Fibroblast of lung (primary cell): ENCODE measurements at regions not wholly inside any gene's neighbourhood (a gene's known extent, or its start where the extent isn't known, plus 50 kb on each side); places are given as distances from the start of the nearest gene placed in this dataset.

Experiments used
- DNase-seq, 2 donors: peaks; one replicate each; pipeline versions ENCODE4 v3.0.0 to v3.0.0-alpha.2; 2010; ENCODE audit warnings: low read depth in 2 of 2
- H2AFZ ChIP-seq: 2 replicates; pipeline ENCODE4 v1.5.1; 2012; ENCODE audit warnings: low read length, control low read depth, inconsistent platforms
- H3K27ac ChIP-seq: 2 replicates; pipeline ENCODE4 v1.5.1; 2011; ENCODE audit warnings: low read length, control low read depth; ENCODE audit not compliant: insufficient read depth
- H3K27me3 ChIP-seq: 2 replicates; pipeline ENCODE4 v1.5.1; 2011; ENCODE audit warnings: mild to moderate bottlenecking, low read length; ENCODE audit not compliant: control insufficient read depth, insufficient read depth
- H3K36me3 ChIP-seq: 2 replicates; pipeline ENCODE4 v1.5.1; 2011; ENCODE audit warnings: low read length; ENCODE audit not compliant: control insufficient read depth, insufficient read depth
- H3K4me1 ChIP-seq: 2 replicates; pipeline ENCODE4 v1.5.1; 2011; ENCODE audit warnings: low read length; ENCODE audit not compliant: control insufficient read depth, insufficient read depth; ENCODE audit errors: extremely low read depth
- H3K4me2 ChIP-seq: 2 replicates; pipeline ENCODE4 v1.5.1; 2011; ENCODE audit warnings: low read length, control low read depth; ENCODE audit not compliant: insufficient read depth; ENCODE audit errors: extremely low read depth
- H3K4me3 ChIP-seq, 4 experiments: fragments of 200-600 bp in 1 of 4; sonication (generic) in 1 of 4; replicated peaks in 1 of 4; 2 replicates each; pipeline ENCODE4 v1.5.1; 2011 to 2016; ENCODE audit warnings: low read length in 4 of 4, low read depth in 3 of 4, mild to moderate bottlenecking in 3 of 4, control low read depth in 2 of 4, inconsistent platforms in 1 of 4, mixed read lengths in 1 of 4; ENCODE audit not compliant: insufficient read depth in 1 of 4; ENCODE audit errors: control extremely low read depth in 1 of 4
- H3K79me2 ChIP-seq: 2 replicates; pipeline ENCODE4 v1.5.1; 2012; ENCODE audit warnings: mild to moderate bottlenecking, low read length, inconsistent platforms; ENCODE audit not compliant: control insufficient read depth, insufficient read depth
- H3K9ac ChIP-seq: 2 replicates; pipeline ENCODE4 v1.5.1; 2011; ENCODE audit warnings: mild to moderate bottlenecking, low read length, control low read depth; ENCODE audit not compliant: insufficient read depth
- H3K9me3 ChIP-seq: 2 replicates; pipeline ENCODE4 v1.5.1; 2012; ENCODE audit warnings: low read depth, low read length; ENCODE audit not compliant: control insufficient read depth, insufficient read depth
- H4K20me1 ChIP-seq: 2 replicates; pipeline ENCODE4 v1.5.1; 2011; ENCODE audit warnings: low read length; ENCODE audit not compliant: control insufficient read depth, insufficient read depth; ENCODE audit errors: extremely low read depth
- CTCF ChIP-seq, 2 donors: IDR thresholded peaks in 1 of 2; conservative IDR thresholded peaks in 1 of 2; 1 replicate in 1 of 2; 2 replicates in 1 of 2; pipeline ENCODE4 v1.5.1; 2011 to 2012; ENCODE audit warnings: low read length in 2 of 2, control low read depth in 1 of 2, inconsistent platforms in 1 of 2, low read depth in 1 of 2, mild to moderate bottlenecking in 1 of 2
- EZH2 ChIP-seq: IDR thresholded peaks from 2 replicates; pipeline ENCODE4 v1.5.1; 2012; ENCODE audit warnings: low read length, control low read depth, mild to moderate bottlenecking; ENCODE audit errors: missing control alignments

- no peak overlapping the region for H3K27ac ChIP-seq
- H3K4me1 ChIP-seq = peaks cover 2% of the 10 kb centered on the region
- no peak for DNase-seq
- H4K20me1 ChIP-seq = no peaks in the 10 kb centered on the region
- TF ChIP-seq CTCF (conservative IDR thresholded peaks at IDR 0.05 in 1 of 2, IDR thresholded peaks at IDR 0.05 in 1 of 2; ENCODE audit: low read depth in 1 of 2, low read length in 2 of 2) = no peak
- no peak for TF ChIP-seq EZH2
- no peak overlapping the region for H2AFZ ChIP-seq
- H3K9ac ChIP-seq = no peak overlapping the region
- H3K27me3 ChIP-seq = no peaks in the 10 kb centered on the region
- H3K9me3 ChIP-seq = no peaks in the 10 kb centered on the region
- no peaks in the 10 kb centered on the region for H3K36me3 ChIP-seq
- no peak overlapping the region for H3K4me2 ChIP-seq
- no peak overlapping the region for H3K4me3 ChIP-seq
- H3K79me2 ChIP-seq = no peaks in the 10 kb centered on the region
These were observed 218.8 kb downstream of the IPMK start for GRCh38 chr10:58048936-58049335.

DNA sequence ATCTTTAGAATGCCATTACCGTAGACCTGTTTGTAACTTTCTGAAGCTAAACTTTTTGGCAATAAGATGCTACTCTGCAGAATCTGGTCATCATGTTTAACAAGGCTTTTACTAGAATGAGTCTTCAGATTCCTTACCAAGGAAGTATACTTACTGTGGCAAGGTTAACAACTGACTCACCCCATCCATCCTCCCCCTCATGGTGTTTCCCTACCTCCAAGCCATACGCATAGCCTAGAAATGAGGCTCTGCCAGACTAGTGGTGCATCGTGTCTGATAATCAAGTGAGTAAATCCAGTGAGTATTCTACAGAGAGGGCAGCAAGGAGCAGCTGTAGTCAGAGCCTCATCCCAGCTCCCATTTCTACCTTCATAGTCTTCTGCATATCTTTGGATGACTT lies 223.6 kb downstream of the IPMK start:
- Histone ChIP-seq H3K27me3 (no peaks in the 10 kb centered on the region), H3K4me1 (peaks cover 2% of the 10 kb centered on the region), H3K4me3 (no peak overlapping the region), H3K27ac (no peak overlapping the region), H3K9me3 (no peaks in the 10 kb centered on the region), H3K79me2 (no peaks in the 10 kb centered on the region), H2AFZ (no peak overlapping the region), H3K9ac (no peak overlapping the region), H3K36me3 (no peaks in the 10 kb centered on the region), H4K20me1 (no peaks in the 10 kb centered on the region), H3K4me2 (no peak overlapping the region)
- TF ChIP-seq EZH2 (no peak), CTCF (conservative IDR thresholded peaks at IDR 0.05 in 1 of 2, IDR thresholded peaks at IDR 0.05 in 1 of 2; ENCODE audit: low read depth in 1 of 2, low read length in 2 of 2) (no peak)
- peak in 1 of 2 donors; percentile 95 for DNase-seq

DNA sequence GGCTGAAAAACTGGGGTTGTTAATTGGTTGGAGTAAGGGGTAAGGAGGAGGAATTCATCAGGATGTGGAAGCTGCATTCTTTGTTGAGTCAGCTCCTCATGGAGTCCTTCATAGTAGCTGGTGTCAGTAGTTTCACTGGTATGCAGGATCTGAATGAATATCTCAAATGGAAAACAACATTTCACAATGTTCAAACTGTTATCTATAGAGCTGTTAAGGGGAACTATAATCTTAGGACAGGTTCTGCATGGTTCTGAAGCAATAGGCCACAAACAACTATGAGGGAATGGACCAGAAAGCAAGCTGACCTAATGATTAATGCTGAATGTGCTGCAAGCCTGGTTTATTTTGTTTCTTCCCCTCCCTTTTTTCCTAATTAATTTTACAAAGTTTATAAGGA lies 225.8 kb downstream of the IPMK start:
- no peak overlapping the region for H3K4me3 ChIP-seq
- DNase-seq = peak in 1 of 2 donors; percentile 26
- H2AFZ ChIP-seq = no peak overlapping the region
- TF ChIP-seq EZH2 = no peak
- no peak for TF ChIP-seq CTCF (conservative IDR thresholded peaks at IDR 0.05 in 1 of 2, IDR thresholded peaks at IDR 0.05 in 1 of 2; ENCODE audit: low read depth in 1 of 2, low read length in 2 of 2)
- no peaks in the 10 kb centered on the region for H4K20me1 ChIP-seq
- no peaks in the 10 kb centered on the region for H3K79me2 ChIP-seq
- no peak overlapping the region for H3K27ac ChIP-seq
- H3K9ac ChIP-seq = no peak overlapping the region
- no peak overlapping the region for H3K4me2 ChIP-seq
- H3K27me3 ChIP-seq = no peaks in the 10 kb centered on the region
- no peaks in the 10 kb centered on the region for H3K36me3 ChIP-seq
- H3K9me3 ChIP-seq = no peaks in the 10 kb centered on the region
- peaks cover 2% of the 10 kb centered on the region for H3K4me1 ChIP-seq
